ENCODE measurements at regions not wholly inside any gene's neighbourhood (a gene's known extent, or its start where the extent isn't known, plus 50 kb on each side); places are given as distances from the start of the nearest gene placed in this dataset.

DNA sequence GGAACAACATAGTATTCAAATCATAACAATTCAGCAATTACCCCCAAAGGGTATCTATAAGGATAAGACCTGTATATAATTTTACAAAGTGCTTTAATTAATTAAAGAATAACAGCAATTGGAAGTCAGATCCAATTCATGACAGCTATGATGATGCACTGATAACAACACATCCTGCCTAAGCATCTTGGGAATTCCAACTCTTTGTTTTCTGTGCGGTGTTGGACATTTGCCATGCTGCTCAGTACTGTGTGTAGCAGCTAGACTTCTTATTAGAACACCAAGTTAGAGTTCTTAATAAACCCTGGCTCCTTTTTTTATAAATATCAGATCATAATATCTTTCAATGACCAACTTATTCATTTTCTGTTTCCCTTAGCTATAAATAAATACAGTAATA, 209.0 kb downstream of the SEC61B start:
- no peaks in the 10 kb centered on the region for H3K9me3 ChIP-seq (ENCODE audit: control insufficient read depth, low read depth, low read length)
- DNase-seq, result no peak
- H3K4me3 ChIP-seq (ENCODE audit: low read length), result no peak overlapping the region
- H3K4me1 ChIP-seq (ENCODE audit: control insufficient read depth, insufficient read depth, low read length), result no peaks in the 10 kb centered on the region
- no CpG with 5 or more reads among the region's 1 CpG for WGBS (ENCODE audit: insufficient coverage, low lambda C conversion rate)
- H3K27ac ChIP-seq (ENCODE audit: low read length), result no peak overlapping the region
- H3K27me3 ChIP-seq (ENCODE audit: control insufficient read depth, insufficient read depth, low read length), result no peaks in the 10 kb centered on the region
- no peaks in the 10 kb centered on the region for H3K36me3 ChIP-seq (ENCODE audit: control insufficient read depth, insufficient read depth, low read length)

- Histone ChIP-seq H3K27me3 (ENCODE audit: control insufficient read depth, insufficient read depth, low read length) (no peaks in the 10 kb centered on the region), H3K27ac (ENCODE audit: low read length) (no peak overlapping the region), H3K4me1 (ENCODE audit: control insufficient read depth, insufficient read depth, low read length) (no peaks in the 10 kb centered on the region), H3K9me3 (ENCODE audit: control insufficient read depth, low read depth, low read length) (no peaks in the 10 kb centered on the region), H3K36me3 (ENCODE audit: control insufficient read depth, insufficient read depth, low read length) (no peaks in the 10 kb centered on the region), H3K4me3 (ENCODE audit: low read length) (no peak overlapping the region)
- no peak for DNase-seq
- WGBS (ENCODE audit: insufficient coverage, low lambda C conversion rate), result no CpG with 5 or more reads among the region's 4 CpGs
Observed at GRCh38 chr9:99432075-99432474, 210.0 kb downstream of the SEC61B start.

DNA sequence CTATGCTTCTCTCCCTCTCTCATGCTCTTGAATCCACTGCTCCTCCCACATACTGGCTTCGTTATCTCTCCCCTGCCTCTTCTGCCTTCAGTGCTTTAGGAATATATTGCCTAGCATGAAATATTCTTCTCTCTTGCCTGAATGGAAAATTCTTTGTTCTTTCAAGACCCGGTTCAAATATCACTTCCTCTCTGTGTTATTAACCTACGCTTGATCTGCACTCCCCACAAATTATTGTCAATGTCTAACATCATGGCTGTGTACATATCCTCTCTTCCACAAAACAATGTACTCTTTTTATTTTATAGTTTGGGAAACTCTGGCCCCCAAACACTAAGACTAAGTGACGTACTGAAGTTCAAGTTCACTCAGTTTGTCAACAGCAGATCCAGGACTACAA, 211.0 kb downstream of the SEC61B start:
- H3K27ac ChIP-seq (ENCODE audit: low read length), result no peak overlapping the region
- no peaks in the 10 kb centered on the region for H3K9me3 ChIP-seq (ENCODE audit: control insufficient read depth, low read depth, low read length)
- 82% methylated on average over 2 of the region's 4 CpGs for WGBS (ENCODE audit: insufficient coverage, low lambda C conversion rate)
- H3K36me3 ChIP-seq (ENCODE audit: control insufficient read depth, insufficient read depth, low read length), result no peaks in the 10 kb centered on the region
- H3K4me3 ChIP-seq (ENCODE audit: low read length), result no peak overlapping the region
- H3K27me3 ChIP-seq (ENCODE audit: control insufficient read depth, insufficient read depth, low read length), result no peaks in the 10 kb centered on the region
- no peaks in the 10 kb centered on the region for H3K4me1 ChIP-seq (ENCODE audit: control insufficient read depth, insufficient read depth, low read length)
- DNase-seq, result no peak

DNA sequence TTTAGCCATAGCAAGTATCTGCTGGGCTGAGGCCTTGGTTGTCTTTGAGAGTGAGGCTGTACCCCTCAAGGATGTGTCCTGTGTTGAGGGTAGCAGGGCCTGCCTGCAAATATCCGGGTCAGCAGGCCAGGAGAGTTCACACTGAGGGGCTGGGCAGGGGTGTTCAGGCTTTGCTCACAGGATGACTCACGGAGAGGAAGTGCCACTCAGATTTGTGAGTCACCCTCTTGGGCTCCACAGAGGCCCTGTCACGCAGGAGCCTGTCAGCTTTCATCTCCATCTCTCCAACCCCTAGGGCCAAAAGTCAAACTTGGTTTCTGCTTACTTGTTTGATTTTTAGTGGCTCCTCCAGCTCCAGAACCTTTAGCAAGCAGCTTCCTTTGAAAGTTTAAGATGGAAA, 211.5 kb downstream of the SEC61B start:
- H3K27me3 ChIP-seq (ENCODE audit: control insufficient read depth, insufficient read depth, low read length), result no peaks in the 10 kb centered on the region
- no peaks in the 10 kb centered on the region for H3K36me3 ChIP-seq (ENCODE audit: control insufficient read depth, insufficient read depth, low read length)
- H3K4me1 ChIP-seq (ENCODE audit: control insufficient read depth, insufficient read depth, low read length), result no peaks in the 10 kb centered on the region
- no peaks in the 10 kb centered on the region for H3K9me3 ChIP-seq (ENCODE audit: control insufficient read depth, low read depth, low read length)
- H3K4me3 ChIP-seq (ENCODE audit: low read length), result no peak overlapping the region
- no peak for DNase-seq
- WGBS (ENCODE audit: insufficient coverage, low lambda C conversion rate), result no CpG with 5 or more reads among the region's 3 CpGs
- no peak overlapping the region for H3K27ac ChIP-seq (ENCODE audit: low read length)

DNA sequence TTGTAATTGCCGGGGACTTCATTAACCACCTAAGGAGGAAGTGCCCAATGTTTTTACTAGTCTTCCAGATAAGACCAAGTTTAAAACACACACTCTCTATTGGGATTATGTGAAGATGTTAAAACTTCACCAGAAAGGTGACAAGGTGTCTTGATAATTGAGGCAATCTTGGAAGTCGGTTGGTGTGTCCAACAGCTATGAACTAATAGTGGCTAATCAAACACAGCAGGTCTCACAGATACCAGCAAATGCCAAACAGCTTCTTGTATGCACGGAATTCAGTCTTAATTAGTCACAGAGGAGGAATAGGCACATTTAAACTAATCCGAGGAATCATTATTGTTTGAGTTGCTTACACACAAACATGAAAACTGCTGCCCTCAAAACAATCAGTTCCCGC, 214.5 kb downstream of the SEC61B start:
- H3K27ac ChIP-seq (ENCODE audit: low read length), result no peak overlapping the region
- no CpG with 5 or more reads among the region's 5 CpGs for WGBS (ENCODE audit: insufficient coverage, low lambda C conversion rate)
- H3K36me3 ChIP-seq (ENCODE audit: control insufficient read depth, insufficient read depth, low read length), result no peaks in the 10 kb centered on the region
- no peak for DNase-seq
- no peak overlapping the region for H3K4me3 ChIP-seq (ENCODE audit: low read length)
- no peaks in the 10 kb centered on the region for H3K4me1 ChIP-seq (ENCODE audit: control insufficient read depth, insufficient read depth, low read length)
- H3K27me3 ChIP-seq (ENCODE audit: control insufficient read depth, insufficient read depth, low read length), result no peaks in the 10 kb centered on the region
- no peaks in the 10 kb centered on the region for H3K9me3 ChIP-seq (ENCODE audit: control insufficient read depth, low read depth, low read length)

DNA sequence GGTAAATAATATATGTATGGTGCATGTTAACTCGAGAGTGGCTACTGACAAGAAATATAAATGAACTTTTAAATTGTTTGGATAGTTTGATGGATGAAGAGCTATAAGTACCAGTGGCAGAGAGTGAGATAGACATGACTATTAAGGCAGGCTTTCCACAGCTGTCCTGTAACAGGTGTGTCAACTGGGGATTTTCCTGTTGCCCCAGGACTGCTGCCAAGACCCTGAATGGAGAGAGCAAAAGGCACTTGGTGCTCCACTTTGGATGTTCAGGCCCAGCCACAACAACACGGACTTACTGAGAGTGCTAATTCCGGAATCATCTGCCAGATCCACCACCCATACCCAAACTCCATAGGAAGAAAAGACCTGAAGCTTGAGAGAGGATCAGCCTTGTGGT, 215.1 kb downstream of the SEC61B start:
- no CpG with 5 or more reads among the region's 3 CpGs for WGBS (ENCODE audit: insufficient coverage, low lambda C conversion rate)
- H3K4me3 ChIP-seq (ENCODE audit: low read length), result no peak overlapping the region

DNA sequence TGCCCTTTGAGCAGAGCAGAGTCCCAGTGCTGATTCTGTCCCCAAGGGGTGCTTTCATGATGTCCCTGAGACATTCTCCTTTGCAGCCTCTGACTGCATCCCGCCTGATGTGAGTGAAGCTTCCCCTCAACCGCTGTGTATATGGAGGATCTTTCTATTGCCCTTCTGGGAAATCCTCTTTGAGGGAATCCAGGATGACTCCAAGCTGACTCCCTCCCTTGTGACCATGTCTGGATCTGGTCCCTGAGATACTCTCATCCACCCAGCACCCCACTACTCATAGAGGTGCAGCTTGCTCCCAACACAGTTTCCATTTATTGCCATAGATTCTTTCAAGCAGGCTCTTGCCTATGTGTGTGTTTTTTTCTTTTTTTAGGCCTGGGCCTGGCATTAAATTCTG, 216.5 kb downstream of the SEC61B start:
- no CpG with 5 or more reads among the region's 2 CpGs for WGBS (ENCODE audit: insufficient coverage, low lambda C conversion rate)
- no peaks in the 10 kb centered on the region for H3K27me3 ChIP-seq (ENCODE audit: control insufficient read depth, insufficient read depth, low read length)
- no peaks in the 10 kb centered on the region for H3K9me3 ChIP-seq (ENCODE audit: control insufficient read depth, low read depth, low read length)
- H3K4me1 ChIP-seq (ENCODE audit: control insufficient read depth, insufficient read depth, low read length), result no peaks in the 10 kb centered on the region
- H3K4me3 ChIP-seq (ENCODE audit: low read length), result no peak overlapping the region
- DNase-seq, result no peak
- no peaks in the 10 kb centered on the region for H3K36me3 ChIP-seq (ENCODE audit: control insufficient read depth, insufficient read depth, low read length)
- no peak overlapping the region for H3K27ac ChIP-seq (ENCODE audit: low read length)

More for the DNA sequence above, 215.1 kb downstream of the SEC61B start:
- H3K9me3 ChIP-seq (ENCODE audit: control insufficient read depth, low read depth, low read length), result no peaks in the 10 kb centered on the region
- H3K36me3 ChIP-seq (ENCODE audit: control insufficient read depth, insufficient read depth, low read length), result no peaks in the 10 kb centered on the region
- H3K4me1 ChIP-seq (ENCODE audit: control insufficient read depth, insufficient read depth, low read length), result no peaks in the 10 kb centered on the region
- DNase-seq, result no peak
- no peaks in the 10 kb centered on the region for H3K27me3 ChIP-seq (ENCODE audit: control insufficient read depth, insufficient read depth, low read length)
- H3K27ac ChIP-seq (ENCODE audit: low read length), result no peak overlapping the region

- H3K4me1 ChIP-seq (ENCODE audit: control insufficient read depth, insufficient read depth, low read length), result no peaks in the 10 kb centered on the region
- no peaks in the 10 kb centered on the region for H3K27me3 ChIP-seq (ENCODE audit: control insufficient read depth, insufficient read depth, low read length)
- H3K9me3 ChIP-seq (ENCODE audit: control insufficient read depth, low read depth, low read length), result no peaks in the 10 kb centered on the region
- H3K27ac ChIP-seq (ENCODE audit: low read length), result no peak overlapping the region
- H3K4me3 ChIP-seq (ENCODE audit: low read length), result no peak overlapping the region
- no peak for DNase-seq
- H3K36me3 ChIP-seq (ENCODE audit: control insufficient read depth, insufficient read depth, low read length), result no peaks in the 10 kb centered on the region
Observed at GRCh38 chr9:99441829-99442228, 219.7 kb downstream of the SEC61B start.

DNA sequence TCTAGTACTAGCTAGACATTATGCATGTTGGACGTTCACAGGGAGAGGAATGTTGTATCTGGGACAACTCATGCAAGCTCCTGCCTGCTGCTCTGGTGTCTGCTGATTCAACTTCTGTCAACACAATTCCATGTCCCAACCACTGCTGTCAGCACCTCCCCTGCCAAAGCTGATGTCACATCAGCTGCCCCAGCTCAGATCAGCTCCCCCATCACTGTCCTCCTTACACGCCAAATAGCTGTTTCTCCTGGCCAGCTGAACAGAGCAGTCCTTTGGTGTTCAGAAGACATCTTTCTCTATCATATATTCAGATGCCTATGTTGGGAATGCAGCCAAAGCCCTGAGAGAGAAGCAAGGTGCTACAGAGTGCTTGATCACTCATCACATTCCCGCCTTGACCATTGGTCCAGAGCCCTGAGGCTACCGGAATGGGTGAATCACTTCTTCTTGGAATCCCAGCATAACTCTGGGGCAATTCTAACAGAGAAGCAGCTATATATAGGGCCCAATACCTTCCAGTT, 223.3 kb downstream of the SEC61B start:
- WGBS (ENCODE audit: insufficient coverage, low lambda C conversion rate), result no CpG with 5 or more reads among the region's 4 CpGs

GRCh38 chr9:99445920-99446319, 223.8 kb downstream of the SEC61B start:
- no peaks in the 10 kb centered on the region for H3K4me1 ChIP-seq (ENCODE audit: control insufficient read depth, insufficient read depth, low read length)
- no peaks in the 10 kb centered on the region for H3K36me3 ChIP-seq (ENCODE audit: control insufficient read depth, insufficient read depth, low read length)
- no peak for DNase-seq
- WGBS (ENCODE audit: insufficient coverage, low lambda C conversion rate), result no CpG with 5 or more reads among the region's 4 CpGs
- H3K4me3 ChIP-seq (ENCODE audit: low read length), result no peak overlapping the region
- no peaks in the 10 kb centered on the region for H3K27me3 ChIP-seq (ENCODE audit: control insufficient read depth, insufficient read depth, low read length)
- H3K9me3 ChIP-seq (ENCODE audit: control insufficient read depth, low read depth, low read length), result no peaks in the 10 kb centered on the region
- H3K27ac ChIP-seq (ENCODE audit: low read length), result no peak overlapping the region

More for the DNA sequence above, 223.3 kb downstream of the SEC61B start:
- Histone ChIP-seq H3K4me1 (ENCODE audit: control insufficient read depth, insufficient read depth, low read length) (no peaks in the 10 kb centered on the region), H3K36me3 (ENCODE audit: control insufficient read depth, insufficient read depth, low read length) (no peaks in the 10 kb centered on the region), H3K9me3 (ENCODE audit: control insufficient read depth, low read depth, low read length) (no peaks in the 10 kb centered on the region), H3K27ac (ENCODE audit: low read length) (no peak overlapping the region), H3K4me3 (ENCODE audit: low read length) (no peak overlapping the region), H3K27me3 (ENCODE audit: control insufficient read depth, insufficient read depth, low read length) (no peaks in the 10 kb centered on the region)
- DNase-seq, result no peak

DNA sequence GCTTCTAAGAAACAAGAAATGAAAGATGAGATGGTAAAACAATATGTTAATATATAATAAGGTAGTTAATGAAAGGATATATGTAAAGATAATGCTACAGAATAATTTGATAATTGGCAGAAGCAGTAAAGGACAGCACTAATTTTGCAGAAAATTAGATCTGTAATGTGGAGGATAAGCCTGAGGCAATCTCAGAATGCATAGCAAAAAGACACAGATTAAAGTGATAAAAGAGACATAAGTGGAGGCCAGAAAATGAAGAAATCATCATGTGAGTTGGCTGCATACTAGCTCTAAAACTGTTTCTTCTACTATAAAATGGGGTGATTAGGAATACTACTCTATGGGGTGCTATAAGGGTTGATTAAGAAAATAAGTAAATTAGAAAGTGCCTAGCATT, 225.9 kb downstream of the SEC61B start:
- H3K27me3 ChIP-seq (ENCODE audit: control insufficient read depth, insufficient read depth, low read length), result no peaks in the 10 kb centered on the region

More for the DNA sequence above, 225.9 kb downstream of the SEC61B start:
- Histone ChIP-seq H3K4me1 (ENCODE audit: control insufficient read depth, insufficient read depth, low read length) (no peaks in the 10 kb centered on the region), H3K36me3 (ENCODE audit: control insufficient read depth, insufficient read depth, low read length) (no peaks in the 10 kb centered on the region), H3K27ac (ENCODE audit: low read length) (no peak overlapping the region), H3K4me3 (ENCODE audit: low read length) (no peak overlapping the region), H3K9me3 (ENCODE audit: control insufficient read depth, low read depth, low read length) (no peaks in the 10 kb centered on the region)
- DNase-seq, result no peak
